ENCODE measurements at regions not wholly inside any gene's neighbourhood (a gene's known extent, or its start where the extent isn't known, plus 50 kb on each side); places are given as distances from the start of the nearest gene placed in this dataset.

GRCh38 chr14:46378248-46378647 is 273.3 kb downstream of the RPL10L start:
- Mint-ChIP-seq H3K9me3 (peaks cover 0 to 7% (median 4%) of the 10 kb centered on the region in 7 donors), H3K4me3 (no peak overlapping the region), H3K36me3 (no peaks in the 10 kb centered on the region), H3K4me1 (no peaks in the 10 kb centered on the region), H3K27me3 (ENCODE audit: low read depth in 3 of 3) (no peaks in the 10 kb centered on the region), H3K27ac (no peak overlapping the region)
- TF ChIP-seq CTCF (IDR thresholded peaks at IDR 0.05), result no peak
- Histone ChIP-seq H3K4me2 (replicated peaks; ENCODE audit: extremely low read depth, low read length, poor library complexity, severe bottlenecking) (no peak overlapping the region), H3K9ac (ENCODE audit: insufficient read depth, low read length, poor library complexity, severe bottlenecking) (no peak overlapping the region), H4K20me1 (ENCODE audit: insufficient read depth, low read length) (no peaks in the 10 kb centered on the region), H3K4me1 (ENCODE audit: control insufficient read depth in 1 of 2, insufficient read depth in 2 of 2, low read length in 2 of 2) (no peaks in the 10 kb centered on the region), H3K4me3 (replicated peaks in 1 of 3; ENCODE audit: low read depth in 2 of 3, low read length in 3 of 3) (no peak overlapping the region), H2AFZ (ENCODE audit: insufficient read depth, low read depth, low read length, poor library complexity, severe bottlenecking) (no peak overlapping the region), H3K27me3 (ENCODE audit: control insufficient read depth in 2 of 2, insufficient read depth in 2 of 2, low read length in 2 of 2) (no peaks in the 10 kb centered on the region), H3K36me3 (replicated peaks in 1 of 2; ENCODE audit: control insufficient read depth in 1 of 2, insufficient read depth in 2 of 2, low read length in 2 of 2) (no peaks in the 10 kb centered on the region), H3K9me3 (replicated peaks in 1 of 2; ENCODE audit: control insufficient read depth in 1 of 2, insufficient read depth in 1 of 2, low read length in 2 of 2) (peaks cover 5 to 7% of the 10 kb centered on the region in 2 donors), H3K27ac (ENCODE audit: low read depth in 1 of 2, low read length in 2 of 2) (no peak overlapping the region), H3K79me2 (ENCODE audit: insufficient read depth, low read length) (no peaks in the 10 kb centered on the region)
- DNase-seq, result no peak
- intact Hi-C loops (cut with micrococcal nuclease), result no loop called here
- WGBS (ENCODE audit: insufficient coverage), result 100% methylated on average over 3 of the region's 5 CpGs

GRCh38 chr14:46377305-46377704 is 274.3 kb downstream of the RPL10L start:
- H3K4me2 ChIP-seq (replicated peaks; ENCODE audit: extremely low read depth, low read length, poor library complexity, severe bottlenecking), result no peak overlapping the region
- H3K27me3 ChIP-seq (ENCODE audit: control insufficient read depth in 2 of 2, insufficient read depth in 2 of 2, low read length in 2 of 2), result no peaks in the 10 kb centered on the region
- H3K36me3 ChIP-seq (replicated peaks in 1 of 2; ENCODE audit: control insufficient read depth in 1 of 2, insufficient read depth in 2 of 2, low read length in 2 of 2), result no peaks in the 10 kb centered on the region
- no peak overlapping the region for H3K4me3 Mint-ChIP-seq
- no peak overlapping the region for H2AFZ ChIP-seq (ENCODE audit: insufficient read depth, low read depth, low read length, poor library complexity, severe bottlenecking)
- H3K36me3 Mint-ChIP-seq, result no peaks in the 10 kb centered on the region
- H3K9ac ChIP-seq (ENCODE audit: insufficient read depth, low read length, poor library complexity, severe bottlenecking), result no peak overlapping the region
- no peaks in the 10 kb centered on the region for H3K4me1 Mint-ChIP-seq
- no peaks in the 10 kb centered on the region for H3K4me1 ChIP-seq (ENCODE audit: control insufficient read depth in 1 of 2, insufficient read depth in 2 of 2, low read length in 2 of 2)
- 75% methylated on average over 1 of the region's 3 CpGs for WGBS (ENCODE audit: insufficient coverage)
- H3K9me3 Mint-ChIP-seq, result peaks cover 0 to 10% (median 6%) of the 10 kb centered on the region in 7 donors
- H3K9me3 ChIP-seq (replicated peaks in 1 of 2; ENCODE audit: control insufficient read depth in 1 of 2, insufficient read depth in 1 of 2, low read length in 2 of 2), result peaks cover 5 to 7% of the 10 kb centered on the region in 2 donors
- no peaks in the 10 kb centered on the region for H3K27me3 Mint-ChIP-seq (ENCODE audit: low read depth in 3 of 3)
- H3K79me2 ChIP-seq (ENCODE audit: insufficient read depth, low read length), result no peaks in the 10 kb centered on the region
- intact Hi-C loops (cut with micrococcal nuclease), result no loop called here
- no peaks in the 10 kb centered on the region for H4K20me1 ChIP-seq (ENCODE audit: insufficient read depth, low read length)
- no peak overlapping the region for H3K27ac ChIP-seq (ENCODE audit: low read depth in 1 of 2, low read length in 2 of 2)
- DNase-seq, result no peak
- no peak for TF ChIP-seq CTCF (IDR thresholded peaks at IDR 0.05)
- H3K27ac Mint-ChIP-seq, result no peak overlapping the region
- no peak overlapping the region for H3K4me3 ChIP-seq (replicated peaks in 1 of 3; ENCODE audit: low read depth in 2 of 3, low read length in 3 of 3)
